ENCODE measurements at regions not wholly inside any gene's neighbourhood (a gene's known extent, or its start where the extent isn't known, plus 50 kb on each side); places are given as distances from the start of the nearest gene placed in this dataset.

- Histone ChIP-seq H3K4me1 (no peaks in the 10 kb centered on the region), H3K9me3 (no peaks in the 10 kb centered on the region), H3K27ac (no peak overlapping the region), H3K27me3 (no peaks in the 10 kb centered on the region), H3K36me3 (no peaks in the 10 kb centered on the region), H3K4me3 (no peak overlapping the region)
- ATAC-seq (no peak), DNase-seq (no peak)
- TF ChIP-seq POLR2A (IDR thresholded peaks at IDR 0.05) (no peak), CTCF (IDR thresholded peaks at IDR 0.05) (no peak)
- WGBS (ENCODE audit: insufficient coverage, low coverage, low lambda C conversion rate, missing lambda C conversion rate), result 27% methylated on average over 1 of the region's 1 CpG
- intact Hi-C loops (cut with DNase I), result no loop called here
These were observed 150.4 kb downstream of the PPP1R3A start for GRCh38 chr7:113768387-113768786.

- Histone ChIP-seq H3K36me3 (no peaks in the 10 kb centered on the region), H3K27ac (no peak overlapping the region), H3K4me1 (no peaks in the 10 kb centered on the region), H3K9me3 (no peaks in the 10 kb centered on the region), H3K4me3 (no peak overlapping the region), H3K27me3 (no peaks in the 10 kb centered on the region)
- intact Hi-C loops (cut with DNase I), result no loop called here
- DNase-seq, result no peak
- 51% methylated on average over 2 of the region's 2 CpGs for WGBS (ENCODE audit: insufficient coverage, low coverage, low lambda C conversion rate, missing lambda C conversion rate)
- ATAC-seq, result no peak
- TF ChIP-seq POLR2A (IDR thresholded peaks at IDR 0.05), result no peak
These were observed 154.3 kb downstream of the PPP1R3A start for GRCh38 chr7:113764401-113765035.

GRCh38 chr7:113763226-113763625 is 155.6 kb downstream of the PPP1R3A start:
- 34% methylated on average over 3 of the region's 3 CpGs for WGBS (ENCODE audit: insufficient coverage, low coverage, low lambda C conversion rate, missing lambda C conversion rate)
- intact Hi-C loops (cut with DNase I), result no loop called here
- ATAC-seq (no peak), DNase-seq (no peak)
- TF ChIP-seq CTCF (IDR thresholded peaks at IDR 0.05) (no peak), POLR2A (IDR thresholded peaks at IDR 0.05) (no peak)
- Histone ChIP-seq H3K9me3 (no peaks in the 10 kb centered on the region), H3K27ac (no peak overlapping the region), H3K4me3 (no peak overlapping the region), H3K27me3 (no peaks in the 10 kb centered on the region), H3K4me1 (no peaks in the 10 kb centered on the region), H3K36me3 (no peaks in the 10 kb centered on the region)

GRCh38 chr7:113756250-113756649 is 162.6 kb downstream of the PPP1R3A start:
- Histone ChIP-seq H3K9me3 (no peaks in the 10 kb centered on the region), H3K4me1 (peaks cover 0 to 3% (median 0%) of the 10 kb centered on the region in 4 donors), H3K4me3 (no peak overlapping the region), H3K27ac (peak overlapping the region in 2 of 3 donors; percentile 33 to 40), H3K27me3 (no peaks in the 10 kb centered on the region), H3K36me3 (no peaks in the 10 kb centered on the region)
- ATAC-seq, result peak; percentile 58 to 96 (median 88)
- intact Hi-C loops (cut with DNase I), result no loop called here
- peak in 1 of 3 donors; percentile 45 for DNase-seq
- TF ChIP-seq CTCF (IDR thresholded peaks at IDR 0.05) (no peak), POLR2A (IDR thresholded peaks at IDR 0.05) (no peak)
- 4% methylated on average over 1 of the region's 1 CpG for WGBS (ENCODE audit: insufficient coverage, low coverage, low lambda C conversion rate, missing lambda C conversion rate)

- H3K27me3 ChIP-seq, result no peaks in the 10 kb centered on the region
- H3K9me3 ChIP-seq, result no peaks in the 10 kb centered on the region
- ATAC-seq (no peak), DNase-seq (no peak)
- intact Hi-C loops (cut with DNase I), result no loop called here
- no peak for TF ChIP-seq CTCF (IDR thresholded peaks at IDR 0.05)
- no peak for TF ChIP-seq POLR2A (IDR thresholded peaks at IDR 0.05)
- no peak overlapping the region for H3K27ac ChIP-seq
- no peaks in the 10 kb centered on the region for H3K36me3 ChIP-seq
- H3K4me1 ChIP-seq, result peaks cover 0 to 4% (median 0%) of the 10 kb centered on the region in 4 donors
- WGBS (ENCODE audit: insufficient coverage, low coverage, low lambda C conversion rate, missing lambda C conversion rate), result 49% methylated on average over 3 of the region's 3 CpGs
- H3K4me3 ChIP-seq, result no peak overlapping the region
These were observed 166.1 kb downstream of the PPP1R3A start for GRCh38 chr7:113752689-113753088.
